Naive B cell (primary cell): ENCODE measurements at regions not wholly inside any gene's neighbourhood (a gene's known extent, or its start where the extent isn't known, plus 50 kb on each side); places are given as distances from the start of the nearest gene placed in this dataset.

Experiments used
- ATAC-seq, 2 donors: fragments of 150-1000 bp; cut with Tn5 transposase; 2 replicates each; pipeline ENCODE4 v1.10.0; 2021; ENCODE audit warnings: low read depth in 2 of 2, mild to moderate bottlenecking in 2 of 2, moderate library complexity in 2 of 2
- DNase-seq: peaks from one replicate; pipeline ENCODE4 v3.0.0; 2022
- H3K27ac Mint-ChIP-seq, 6 donors: one replicate each; pipeline ENCODE4 v1.8.0; 2020 to 2022; ENCODE audit warnings: mild to moderate bottlenecking in 6 of 6, mixed read lengths in 6 of 6, moderate library complexity in 5 of 6, inconsistent platforms in 2 of 6
- H3K27me3 Mint-ChIP-seq, 3 donors: one replicate each; pipeline ENCODE4 v1.8.0; 2021 to 2022; ENCODE audit warnings: mixed read lengths in 3 of 3, mild to moderate bottlenecking in 1 of 3
- H3K36me3 Mint-ChIP-seq, 2 donors: one replicate each; pipeline ENCODE4 v1.8.0; 2020 to 2022; ENCODE audit warnings: mixed read lengths in 2 of 2, inconsistent platforms in 1 of 2, mild to moderate bottlenecking in 1 of 2
- H3K4me1 Mint-ChIP-seq, 3 donors: one replicate each; pipeline ENCODE4 v1.8.0; 2020 to 2022; ENCODE audit warnings: mixed read lengths in 3 of 3, inconsistent platforms in 1 of 3, mild to moderate bottlenecking in 1 of 3, moderate library complexity in 1 of 3
- H3K4me3 Mint-ChIP-seq, 8 donors: one replicate each; pipeline ENCODE4 v1.8.0; 2020 to 2022; ENCODE audit warnings: mild to moderate bottlenecking in 8 of 8, mixed read lengths in 8 of 8, moderate library complexity in 8 of 8, inconsistent platforms in 2 of 8
- H3K9me3 Mint-ChIP-seq, 7 donors: one replicate each; pipeline ENCODE4 v1.8.0; 2020 to 2022; ENCODE audit warnings: mixed read lengths in 7 of 7, mild to moderate bottlenecking in 5 of 7, inconsistent platforms in 2 of 7, moderate library complexity in 1 of 7

- no peak for DNase-seq
- ATAC-seq, result no peak
- no peaks in the 10 kb centered on the region for H3K9me3 Mint-ChIP-seq
- H3K27me3 Mint-ChIP-seq, result no peaks in the 10 kb centered on the region
- no peaks in the 10 kb centered on the region for H3K4me1 Mint-ChIP-seq
- H3K27ac Mint-ChIP-seq, result no peak overlapping the region
- H3K4me3 Mint-ChIP-seq, result no peak overlapping the region
- no peaks in the 10 kb centered on the region for H3K36me3 Mint-ChIP-seq
Observed at GRCh38 chr3:117238806-117239205, 529.2 kb downstream of the TUSC7 start.

- H3K4me3 Mint-ChIP-seq, result no peak overlapping the region
- ATAC-seq (no peak), DNase-seq (no peak)
- H3K4me1 Mint-ChIP-seq, result peaks cover 0 to 5% (median 0%) of the 10 kb centered on the region in 3 donors
- H3K27me3 Mint-ChIP-seq, result no peaks in the 10 kb centered on the region
- no peaks in the 10 kb centered on the region for H3K36me3 Mint-ChIP-seq
- no peaks in the 10 kb centered on the region for H3K9me3 Mint-ChIP-seq
- H3K27ac Mint-ChIP-seq, result no peak overlapping the region
Observed at GRCh38 chr3:117243657-117244056, 534.1 kb downstream of the TUSC7 start.

DNA sequence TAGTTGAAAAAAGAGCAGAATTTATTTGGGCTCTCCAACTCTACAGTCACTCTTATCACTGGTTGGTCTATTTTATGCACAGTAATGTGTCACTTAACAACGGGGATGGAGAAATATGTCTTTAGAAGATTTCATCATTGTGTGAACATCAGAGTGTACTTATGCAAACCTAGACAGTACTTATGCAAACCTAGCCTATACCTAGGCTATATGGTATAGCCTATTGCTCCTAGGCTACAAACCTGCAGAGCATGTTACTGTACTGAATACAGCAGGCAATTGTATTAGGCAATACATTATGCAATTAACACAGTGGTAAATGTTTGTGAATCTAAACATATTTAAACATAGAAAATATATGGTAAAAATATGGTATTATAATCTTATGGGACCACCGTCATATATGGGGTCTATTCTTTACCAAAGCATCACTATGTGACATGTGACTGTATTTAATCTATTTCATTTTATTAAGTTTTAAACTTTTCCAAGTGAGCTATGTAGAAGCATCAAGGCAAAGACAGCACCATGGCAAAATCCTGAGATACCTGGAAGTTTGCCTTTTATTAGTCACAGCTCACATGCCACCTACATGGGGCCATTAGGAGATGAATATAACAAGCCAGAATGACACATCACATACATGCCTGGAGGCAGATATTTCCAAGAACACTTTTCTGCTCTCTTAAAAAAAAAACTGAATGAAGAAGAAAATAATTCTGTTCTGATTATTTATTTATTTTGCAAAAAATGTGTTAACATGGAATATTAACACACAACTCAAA lies 537.4 kb downstream of the TUSC7 start:
- peaks cover 0 to 2% (median 0%) of the 10 kb centered on the region in 7 donors for H3K9me3 Mint-ChIP-seq
- H3K4me1 Mint-ChIP-seq, result peaks cover 0 to 5% (median 0%) of the 10 kb centered on the region in 3 donors
- no peak overlapping the region for H3K4me3 Mint-ChIP-seq
- H3K36me3 Mint-ChIP-seq, result no peaks in the 10 kb centered on the region
- DNase-seq (no peak), ATAC-seq (no peak)
- H3K27me3 Mint-ChIP-seq, result no peaks in the 10 kb centered on the region
- H3K27ac Mint-ChIP-seq, result no peak overlapping the region

GRCh38 chr3:117248153-117248552 lies 538.6 kb downstream of the TUSC7 start:
- ATAC-seq (no peak), DNase-seq (no peak)
- no peaks in the 10 kb centered on the region for H3K27me3 Mint-ChIP-seq
- H3K9me3 Mint-ChIP-seq, result peaks cover 0 to 2% (median 0%) of the 10 kb centered on the region in 7 donors
- no peaks in the 10 kb centered on the region for H3K36me3 Mint-ChIP-seq
- H3K27ac Mint-ChIP-seq, result no peak overlapping the region
- no peak overlapping the region for H3K4me3 Mint-ChIP-seq
- peaks cover 0 to 5% (median 0%) of the 10 kb centered on the region in 3 donors for H3K4me1 Mint-ChIP-seq

- H3K4me1 Mint-ChIP-seq, result no peaks in the 10 kb centered on the region
- no peaks in the 10 kb centered on the region for H3K36me3 Mint-ChIP-seq
- no peak overlapping the region for H3K4me3 Mint-ChIP-seq
- no peaks in the 10 kb centered on the region for H3K27me3 Mint-ChIP-seq
- peaks cover 0 to 2% (median 0%) of the 10 kb centered on the region in 7 donors for H3K9me3 Mint-ChIP-seq
- H3K27ac Mint-ChIP-seq, result no peak overlapping the region
- ATAC-seq (no peak), DNase-seq (no peak)
Observed at GRCh38 chr3:117252208-117252607, 542.6 kb downstream of the TUSC7 start.

DNA sequence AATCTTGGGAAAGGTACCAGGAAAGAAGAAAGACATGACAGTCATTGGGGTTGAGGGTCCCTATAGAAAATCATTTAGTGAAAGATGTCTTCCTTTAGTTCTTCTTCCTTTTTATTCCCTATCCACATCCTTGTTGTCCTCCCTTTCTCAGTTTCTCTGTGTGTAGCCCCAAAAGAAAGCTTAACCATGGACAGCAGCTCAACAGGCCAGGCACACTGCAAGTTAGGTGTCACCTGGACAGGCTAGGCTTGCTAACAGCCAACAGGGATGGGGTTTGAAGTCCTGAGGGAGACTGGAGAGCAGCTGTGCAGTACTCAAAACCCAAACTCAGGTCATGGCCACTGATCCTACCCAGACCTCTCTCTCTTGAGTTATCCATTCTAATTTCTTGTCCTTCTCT lies 543.1 kb downstream of the TUSC7 start:
- no peak overlapping the region for H3K27ac Mint-ChIP-seq

GRCh38 chr3:117253636-117254035 lies 544.1 kb downstream of the TUSC7 start:
- Mint-ChIP-seq H3K27ac (no peak overlapping the region), H3K36me3 (no peaks in the 10 kb centered on the region), H3K9me3 (peaks cover 0 to 2% (median 0%) of the 10 kb centered on the region in 7 donors), H3K4me1 (no peaks in the 10 kb centered on the region), H3K27me3 (no peaks in the 10 kb centered on the region), H3K4me3 (no peak overlapping the region)
- DNase-seq, result no peak
- ATAC-seq, result no peak

More for the DNA sequence above, 543.1 kb downstream of the TUSC7 start:
- peaks cover 0 to 2% (median 0%) of the 10 kb centered on the region in 7 donors for H3K9me3 Mint-ChIP-seq
- no peaks in the 10 kb centered on the region for H3K4me1 Mint-ChIP-seq
- ATAC-seq (no peak), DNase-seq (no peak)
- no peak overlapping the region for H3K4me3 Mint-ChIP-seq
- H3K27me3 Mint-ChIP-seq, result no peaks in the 10 kb centered on the region
- no peaks in the 10 kb centered on the region for H3K36me3 Mint-ChIP-seq

- H3K27me3 Mint-ChIP-seq, result no peaks in the 10 kb centered on the region
- no peaks in the 10 kb centered on the region for H3K36me3 Mint-ChIP-seq
- DNase-seq (no peak), ATAC-seq (no peak)
- no peak overlapping the region for H3K4me3 Mint-ChIP-seq
- H3K27ac Mint-ChIP-seq, result no peak overlapping the region
- H3K4me1 Mint-ChIP-seq, result no peaks in the 10 kb centered on the region
- peaks cover 0 to 2% (median 0%) of the 10 kb centered on the region in 7 donors for H3K9me3 Mint-ChIP-seq
Observed at GRCh38 chr3:117254985-117255384, 545.4 kb downstream of the TUSC7 start.

DNA sequence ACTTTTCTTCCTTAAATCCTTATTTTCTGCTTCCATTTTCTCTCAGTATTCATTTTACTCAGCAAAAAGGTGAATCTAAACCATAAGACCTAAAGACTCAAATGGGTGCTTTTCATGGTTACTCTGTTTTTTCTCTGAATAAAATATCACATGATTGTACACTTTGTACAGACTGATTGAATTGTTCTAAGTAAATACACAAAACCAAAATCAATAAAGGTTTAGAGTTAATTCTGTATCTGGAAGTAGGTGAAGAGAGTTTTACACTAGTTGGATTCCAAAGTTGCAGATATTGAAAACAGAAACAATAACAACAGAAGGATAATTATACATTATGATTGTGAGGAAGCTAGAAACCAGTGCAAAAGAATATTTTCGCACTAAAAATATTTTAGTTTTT lies 546.2 kb downstream of the TUSC7 start:
- ATAC-seq, result no peak
- H3K27me3 Mint-ChIP-seq, result no peaks in the 10 kb centered on the region
- H3K9me3 Mint-ChIP-seq, result peaks cover 0 to 2% (median 0%) of the 10 kb centered on the region in 7 donors

GRCh38 chr3:117261983-117262421 lies 552.4 kb downstream of the TUSC7 start:
- Mint-ChIP-seq H3K27me3 (no peaks in the 10 kb centered on the region), H3K4me3 (no peak overlapping the region), H3K27ac (no peak overlapping the region)

More for the DNA sequence above, 546.2 kb downstream of the TUSC7 start:
- Mint-ChIP-seq H3K27ac (no peak overlapping the region), H3K4me1 (no peaks in the 10 kb centered on the region), H3K4me3 (no peak overlapping the region), H3K36me3 (no peaks in the 10 kb centered on the region)
- no peak for DNase-seq

DNA sequence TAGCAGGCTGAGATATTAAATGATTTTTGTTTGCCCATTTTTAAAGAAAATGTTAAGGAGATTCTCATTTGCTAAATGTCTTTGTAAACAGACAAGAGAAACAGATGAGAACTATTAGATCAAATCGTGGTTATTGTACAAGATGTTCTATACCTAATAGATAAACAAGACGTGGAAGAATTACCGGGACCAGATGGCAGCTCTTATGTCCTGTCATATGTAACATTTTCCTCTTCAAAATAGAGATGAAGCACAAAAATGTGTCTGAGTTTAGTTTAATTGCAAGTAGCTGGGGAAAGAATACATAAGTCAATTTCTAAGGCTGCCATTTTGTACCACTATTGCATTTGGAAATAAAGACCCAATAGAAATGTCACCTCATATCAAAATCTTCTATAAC lies 553.7 kb downstream of the TUSC7 start:
- no peak for DNase-seq
- Mint-ChIP-seq H3K4me1 (no peaks in the 10 kb centered on the region), H3K4me3 (no peak overlapping the region), H3K9me3 (peaks cover 0 to 4% (median 0%) of the 10 kb centered on the region in 7 donors), H3K36me3 (no peaks in the 10 kb centered on the region), H3K27ac (no peak overlapping the region), H3K27me3 (no peaks in the 10 kb centered on the region)
- ATAC-seq, result no peak

More at GRCh38 chr3:117261983-117262421, 552.4 kb downstream of the TUSC7 start:
- DNase-seq, result no peak
- ATAC-seq, result no peak
- Mint-ChIP-seq H3K36me3 (no peaks in the 10 kb centered on the region), H3K9me3 (peaks cover 0 to 4% (median 0%) of the 10 kb centered on the region in 7 donors), H3K4me1 (no peaks in the 10 kb centered on the region)

- Mint-ChIP-seq H3K27me3 (no peaks in the 10 kb centered on the region), H3K36me3 (no peaks in the 10 kb centered on the region), H3K9me3 (peaks cover 0 to 4% (median 0%) of the 10 kb centered on the region in 7 donors), H3K4me1 (no peaks in the 10 kb centered on the region), H3K27ac (no peak overlapping the region), H3K4me3 (no peak overlapping the region)
- DNase-seq, result no peak
- no peak for ATAC-seq
Observed at GRCh38 chr3:117263745-117264144, 554.2 kb downstream of the TUSC7 start.

DNA sequence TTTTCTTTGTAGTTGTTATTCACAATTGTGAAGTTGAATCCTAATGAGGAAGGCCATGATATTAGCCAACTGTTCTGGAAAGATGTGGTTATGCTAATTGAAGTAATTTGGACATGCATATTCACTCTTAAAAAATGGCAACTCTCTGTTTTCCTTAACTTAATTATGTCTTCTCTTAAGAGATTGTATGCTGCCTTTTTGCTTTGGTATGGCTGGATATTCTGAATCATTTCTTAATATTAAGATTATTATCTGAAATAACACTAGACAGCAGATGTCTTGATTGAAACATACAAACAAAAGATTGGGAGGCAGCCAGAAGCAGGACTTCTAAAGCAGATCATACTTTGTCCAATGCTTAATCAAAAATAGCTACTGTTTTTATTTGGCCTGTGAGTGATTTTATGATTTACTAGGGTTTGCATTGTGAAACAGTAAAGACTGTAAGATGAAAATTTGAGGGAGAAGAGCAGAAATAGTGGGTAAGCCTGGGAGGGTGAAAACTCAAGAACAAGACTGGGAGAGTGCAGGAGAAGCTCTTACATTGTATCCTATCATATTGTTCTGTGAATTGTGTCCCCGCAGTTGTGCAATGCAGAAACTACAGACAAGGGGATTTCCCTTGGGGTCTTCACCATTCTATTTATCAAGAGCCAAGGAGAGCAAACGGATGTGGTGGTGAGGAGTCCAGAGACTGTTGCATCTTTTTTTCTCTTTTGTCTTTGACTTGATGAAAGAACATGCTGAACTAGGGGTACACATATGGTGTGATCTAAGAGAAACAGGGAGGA lies 554.8 kb downstream of the TUSC7 start:
- no peak overlapping the region for H3K27ac Mint-ChIP-seq
- DNase-seq, result no peak
- H3K4me1 Mint-ChIP-seq, result no peaks in the 10 kb centered on the region
- no peak overlapping the region for H3K4me3 Mint-ChIP-seq
- peaks cover 0 to 4% (median 0%) of the 10 kb centered on the region in 7 donors for H3K9me3 Mint-ChIP-seq
- no peaks in the 10 kb centered on the region for H3K36me3 Mint-ChIP-seq
- ATAC-seq, result no peak
- no peaks in the 10 kb centered on the region for H3K27me3 Mint-ChIP-seq

- no peak overlapping the region for H3K4me3 Mint-ChIP-seq
- no peaks in the 10 kb centered on the region for H3K36me3 Mint-ChIP-seq
- no peaks in the 10 kb centered on the region for H3K4me1 Mint-ChIP-seq
- no peak overlapping the region for H3K27ac Mint-ChIP-seq
- H3K27me3 Mint-ChIP-seq, result no peaks in the 10 kb centered on the region
- peaks cover 0 to 4% (median 0%) of the 10 kb centered on the region in 7 donors for H3K9me3 Mint-ChIP-seq
- DNase-seq (no peak), ATAC-seq (no peak)
Observed at GRCh38 chr3:117266806-117267205, 557.2 kb downstream of the TUSC7 start.
